ENCODE measurements at regions not wholly inside any gene's neighbourhood (a gene's known extent, or its start where the extent isn't known, plus 50 kb on each side); places are given as distances from the start of the nearest gene placed in this dataset.

DNA sequence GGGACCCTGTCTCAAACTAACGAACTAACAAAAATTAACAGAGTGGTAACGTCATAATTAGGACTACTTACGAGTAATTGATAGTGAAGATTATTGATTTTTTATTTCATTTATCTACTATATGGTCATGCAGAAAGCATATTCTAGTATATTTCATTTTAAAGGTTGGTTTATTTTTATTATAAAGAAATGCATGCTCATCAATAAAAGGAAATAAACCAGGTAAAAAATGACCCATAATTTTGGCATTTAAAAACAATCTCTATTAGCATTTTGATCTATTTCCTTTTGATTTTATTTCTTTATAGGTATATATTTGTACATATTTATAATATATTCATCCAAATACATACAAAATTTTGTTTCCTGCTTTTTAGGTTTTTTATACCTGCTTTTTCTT lies 401.4 kb upstream of the ID4 start:
- DNase-seq: no peak
- in situ Hi-C loops (cut with HindIII; ENCODE audit: low pct_ligation_motif_present, low pct_unique_long_range_greater_than_20kb, low sequenced_read_pairs): no loop called here

DNA sequence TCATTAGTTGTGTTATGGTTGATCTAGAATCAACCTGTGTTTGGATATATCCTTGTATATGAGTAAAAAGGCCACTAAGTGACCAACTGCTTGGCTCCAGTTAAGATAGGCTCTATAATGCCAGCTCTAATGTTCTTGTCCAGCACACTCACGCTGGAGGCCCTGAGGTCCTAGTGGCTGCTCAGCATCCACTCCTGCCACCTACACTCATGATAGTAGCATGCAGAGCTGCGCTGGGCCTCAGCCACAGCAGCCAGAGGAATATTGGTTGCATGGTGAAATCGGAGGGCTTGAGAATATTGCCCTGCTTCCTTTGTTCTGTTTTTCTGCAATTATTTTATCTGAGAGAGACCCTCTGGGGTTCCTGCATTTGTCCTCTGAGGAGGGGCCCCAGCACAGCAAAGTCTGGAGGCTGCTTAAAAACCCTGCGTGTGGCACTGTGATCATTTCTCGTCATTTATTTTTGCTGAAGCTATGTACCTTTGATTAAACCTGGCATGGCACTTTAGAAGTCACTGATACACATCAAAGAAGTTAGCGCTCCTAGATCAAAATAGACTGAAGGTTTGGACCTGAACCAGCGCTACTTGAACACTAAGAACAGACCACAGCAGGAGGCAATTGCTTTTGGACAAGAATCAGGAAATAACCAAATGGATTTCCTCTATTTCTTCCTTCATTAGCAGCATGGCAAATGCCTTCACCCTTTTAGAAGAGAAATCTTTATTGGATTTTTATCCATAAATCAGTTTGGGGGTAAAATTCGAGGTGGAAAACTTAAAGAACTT lies 398.4 kb upstream of the ID4 start:
- in situ Hi-C loops (cut with HindIII; ENCODE audit: low pct_ligation_motif_present, low pct_unique_long_range_greater_than_20kb, low sequenced_read_pairs): no loop called here

DNA sequence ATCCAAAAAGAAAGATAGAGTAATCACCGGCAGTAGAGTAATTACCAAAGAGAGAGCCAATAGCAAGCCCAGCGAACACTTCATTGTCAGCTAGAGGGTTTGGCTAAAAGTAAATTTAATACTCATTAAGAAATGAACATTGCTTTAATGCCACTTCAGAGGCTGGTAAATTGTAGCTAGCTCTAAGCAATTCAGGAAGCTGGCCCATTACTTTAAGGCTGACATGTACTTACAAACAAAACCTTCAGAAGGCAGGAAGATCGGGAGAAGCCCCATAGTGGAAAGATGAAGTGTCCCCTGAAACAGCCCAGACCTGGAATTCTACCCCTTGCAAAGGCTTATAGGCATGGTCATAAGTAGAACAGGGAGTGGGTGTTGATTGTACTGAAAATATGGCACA lies 396.6 kb upstream of the ID4 start:
- no peak for DNase-seq
- in situ Hi-C loops (cut with HindIII; ENCODE audit: low pct_ligation_motif_present, low pct_unique_long_range_greater_than_20kb, low sequenced_read_pairs): no loop called here

More for the DNA sequence above, 398.4 kb upstream of the ID4 start:
- no peak for DNase-seq

DNA sequence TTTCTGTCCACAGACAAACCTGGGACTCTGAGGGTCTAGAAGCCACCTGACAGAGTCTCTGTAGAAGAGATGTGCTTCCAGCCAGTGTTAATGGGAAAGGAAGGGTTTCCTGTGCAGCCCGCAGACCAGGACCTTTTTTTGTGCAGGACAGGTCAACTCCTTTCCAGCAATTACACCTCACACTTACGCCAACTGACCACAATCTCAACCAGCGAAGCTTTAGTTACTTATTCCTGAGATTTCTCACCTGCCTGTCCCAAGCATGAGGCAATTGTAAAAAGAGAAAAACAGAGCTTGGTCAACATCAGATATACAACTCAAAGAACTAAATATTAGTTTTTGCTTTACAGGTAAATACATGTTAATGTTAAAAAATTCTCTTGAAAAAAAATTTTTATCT lies 393.8 kb upstream of the ID4 start:
- in situ Hi-C loops (cut with HindIII; ENCODE audit: low pct_ligation_motif_present, low pct_unique_long_range_greater_than_20kb, low sequenced_read_pairs): no loop called here
- no peak for DNase-seq

DNA sequence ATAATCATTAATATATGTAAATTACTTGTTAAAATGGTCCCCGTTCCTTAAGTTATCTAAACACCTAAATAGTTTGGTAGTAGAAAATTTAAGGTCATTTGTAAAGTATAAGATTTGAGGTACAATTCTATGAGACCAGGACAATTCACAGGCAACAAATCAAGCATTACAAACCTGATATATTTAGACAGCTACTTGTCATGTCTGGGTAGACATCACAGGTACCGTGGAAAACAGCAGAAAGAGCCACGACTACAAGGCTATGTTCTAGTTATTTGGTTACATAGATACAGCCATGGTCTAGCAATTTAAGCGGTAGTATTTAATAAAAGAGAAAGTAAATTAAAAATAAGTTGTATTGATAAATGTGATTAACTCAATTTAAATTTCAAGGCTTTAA lies 393.1 kb upstream of the ID4 start:
- in situ Hi-C loops (cut with HindIII; ENCODE audit: low pct_ligation_motif_present, low pct_unique_long_range_greater_than_20kb, low sequenced_read_pairs): no loop called here
- no peak for DNase-seq

DNA sequence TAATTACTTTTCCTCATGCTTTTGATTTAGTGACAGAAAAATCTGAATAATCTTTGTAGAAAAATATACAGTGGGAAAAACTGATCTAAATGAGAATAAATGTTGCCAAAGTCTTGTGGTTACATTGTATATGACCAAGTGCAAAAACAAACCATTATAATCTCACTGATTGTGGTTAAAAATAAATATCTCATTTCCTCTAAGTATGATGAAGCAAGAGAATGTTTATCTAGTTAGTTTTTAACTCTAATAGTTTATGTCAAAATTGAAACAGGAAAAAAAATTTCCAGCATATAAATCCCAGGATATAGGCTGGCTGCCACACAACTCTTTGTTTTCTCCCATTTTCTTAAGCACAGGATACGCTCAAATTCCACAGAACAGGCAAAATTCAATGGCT lies 392.7 kb upstream of the ID4 start:
- DNase-seq: no peak
- in situ Hi-C loops (cut with HindIII; ENCODE audit: low pct_ligation_motif_present, low pct_unique_long_range_greater_than_20kb, low sequenced_read_pairs): no loop called here

DNA sequence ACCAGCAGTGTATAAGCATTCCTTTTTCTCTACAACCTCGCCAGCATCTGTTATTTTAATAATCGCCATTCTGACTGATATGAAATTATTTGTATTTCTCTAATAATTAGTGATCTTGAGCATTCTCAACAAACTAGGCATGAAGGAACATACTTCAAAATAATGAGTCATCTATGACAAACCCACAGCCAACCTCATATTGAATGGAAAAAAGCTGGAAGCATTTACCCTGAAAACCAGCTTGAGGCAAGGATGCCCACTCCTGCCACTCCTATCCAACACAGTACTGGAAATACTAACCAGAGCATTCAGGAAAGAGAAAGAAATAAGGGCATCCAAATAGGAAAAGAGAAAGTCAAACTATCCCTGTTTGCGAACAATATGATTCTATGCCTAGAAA lies 390.6 kb upstream of the ID4 start:
- no peak for DNase-seq
- in situ Hi-C loops (cut with HindIII; ENCODE audit: low pct_ligation_motif_present, low pct_unique_long_range_greater_than_20kb, low sequenced_read_pairs): no loop called here

DNA sequence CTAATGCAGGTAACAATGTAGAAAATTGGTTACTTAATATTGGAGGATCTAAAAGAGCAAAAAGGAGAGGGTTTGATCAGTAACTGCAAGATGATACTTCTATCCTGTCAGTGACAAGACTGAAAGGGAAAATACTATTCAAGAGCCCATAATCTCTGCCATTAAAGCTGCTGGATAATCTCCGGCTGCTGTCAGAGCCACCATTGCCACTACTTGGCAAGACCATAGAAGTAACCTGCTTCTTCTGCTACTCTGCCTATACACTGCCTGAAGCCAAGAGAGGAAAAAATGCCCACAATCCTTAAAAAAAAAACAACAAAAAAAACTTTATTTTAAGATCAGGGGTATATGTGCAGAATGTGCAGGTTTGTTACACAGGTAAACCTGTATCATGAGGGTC lies 386.5 kb upstream of the ID4 start:
- in situ Hi-C loops (cut with HindIII; ENCODE audit: low pct_ligation_motif_present, low pct_unique_long_range_greater_than_20kb, low sequenced_read_pairs): no loop called here
- no peak for DNase-seq

DNA sequence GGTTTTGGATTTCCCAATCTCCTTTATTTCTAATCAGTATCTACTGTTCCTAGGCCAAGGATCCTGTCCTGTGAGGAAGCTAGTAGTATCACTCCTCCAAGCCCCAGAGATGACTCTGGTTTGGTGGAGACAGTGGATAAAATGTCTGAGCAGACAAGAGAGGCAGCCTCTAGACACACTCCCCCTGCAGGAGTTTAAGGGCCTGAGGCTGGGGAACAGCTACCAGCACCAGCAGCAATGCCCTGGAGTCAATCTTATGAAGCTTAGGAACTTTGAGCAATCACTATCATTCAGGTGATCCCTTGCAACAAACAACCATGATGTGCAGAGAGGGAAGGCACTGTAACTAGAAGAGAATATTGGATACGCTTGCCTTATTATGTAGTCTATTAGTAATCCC lies 384.7 kb upstream of the ID4 start:
- in situ Hi-C loops (cut with HindIII; ENCODE audit: low pct_ligation_motif_present, low pct_unique_long_range_greater_than_20kb, low sequenced_read_pairs): no loop called here
- DNase-seq: no peak

DNA sequence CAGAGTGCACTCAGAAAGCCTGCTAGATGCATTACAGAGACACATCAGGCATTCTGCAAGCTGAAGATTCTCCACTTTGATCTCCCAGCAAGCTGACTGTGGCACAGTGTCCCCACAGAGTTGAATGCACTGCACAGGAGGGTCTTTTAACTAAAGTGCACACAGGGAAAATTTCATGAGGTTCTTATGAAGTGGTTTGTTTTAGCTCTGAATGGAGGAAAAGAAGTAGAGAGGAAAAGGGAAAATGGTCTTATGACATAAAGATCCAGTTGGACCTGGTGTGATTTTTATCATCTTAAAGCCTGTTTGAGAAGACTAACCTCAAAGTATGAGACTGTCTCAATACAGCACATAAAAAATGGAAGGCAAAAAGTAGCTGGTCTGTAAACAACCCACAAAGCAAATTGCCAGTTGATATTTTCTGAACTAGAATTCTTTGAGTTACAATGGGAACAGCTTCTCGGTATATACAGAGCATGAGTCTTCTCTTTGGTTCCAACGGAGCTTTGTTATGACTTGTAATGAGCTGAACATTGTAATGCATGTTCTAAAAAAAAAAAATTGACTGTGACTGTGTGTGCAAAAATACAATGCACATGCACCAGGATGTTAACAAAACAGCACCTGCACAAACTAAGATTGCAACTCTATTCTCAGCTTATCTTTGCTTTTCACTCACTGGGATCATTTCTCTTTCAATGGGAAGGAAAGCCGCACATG lies 383.0 kb upstream of the ID4 start:
- DNase-seq: no peak
- in situ Hi-C loops (cut with HindIII; ENCODE audit: low pct_ligation_motif_present, low pct_unique_long_range_greater_than_20kb, low sequenced_read_pairs): no loop called here

DNA sequence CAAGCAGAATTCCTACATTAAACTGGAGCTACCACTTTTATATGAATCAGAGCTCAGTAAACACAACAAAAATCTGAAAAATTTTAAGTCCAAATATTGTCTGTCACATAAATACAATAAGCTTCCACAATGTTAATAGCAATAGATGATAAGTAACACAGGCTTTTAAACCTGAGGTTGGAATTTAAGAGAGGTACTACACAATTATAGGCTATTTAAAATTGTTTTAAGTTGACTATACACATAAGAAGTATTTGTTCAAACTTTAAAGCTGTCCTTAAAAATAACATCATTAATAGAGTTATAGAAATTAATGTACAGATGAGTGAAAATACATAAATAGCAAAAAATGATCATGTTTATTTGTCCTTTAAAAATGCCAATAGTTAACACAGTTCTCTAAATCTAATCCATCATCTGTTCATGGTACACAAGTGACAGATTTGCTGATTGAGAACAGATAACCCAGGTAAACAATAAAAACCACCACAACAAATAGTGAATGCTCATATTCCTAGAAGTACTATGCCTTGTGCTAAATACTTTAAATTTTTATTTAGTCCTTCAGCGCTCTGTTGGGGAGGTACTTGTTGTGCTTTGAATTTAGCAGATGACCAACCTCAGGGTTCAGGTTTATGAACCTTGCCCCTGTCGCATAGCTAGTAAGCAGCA lies 382.3 kb upstream of the ID4 start:
- no peak for DNase-seq
- in situ Hi-C loops (cut with HindIII; ENCODE audit: low pct_ligation_motif_present, low pct_unique_long_range_greater_than_20kb, low sequenced_read_pairs): no loop called here

DNA sequence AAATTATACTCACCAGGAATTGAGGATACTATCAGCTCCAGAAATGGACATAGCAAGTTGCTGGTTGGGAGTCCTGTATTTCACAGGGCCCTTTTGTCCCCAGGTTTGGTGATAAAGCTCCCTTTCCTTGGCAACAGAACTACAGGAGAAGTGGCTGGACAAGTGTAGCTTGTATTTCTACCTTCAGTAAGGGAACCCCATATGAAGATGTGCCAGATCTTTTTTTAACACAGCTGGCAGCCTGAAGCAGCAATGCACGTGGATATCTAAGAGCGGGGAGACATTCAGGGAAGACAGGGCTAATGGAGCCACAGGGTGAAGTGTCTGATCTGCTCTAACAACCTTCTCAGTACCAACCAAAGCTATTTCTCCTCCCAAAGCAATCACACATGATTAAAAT lies 373.9 kb upstream of the ID4 start:
- in situ Hi-C loops (cut with HindIII; ENCODE audit: low pct_ligation_motif_present, low pct_unique_long_range_greater_than_20kb, low sequenced_read_pairs): no loop called here
- no peak for DNase-seq

DNA sequence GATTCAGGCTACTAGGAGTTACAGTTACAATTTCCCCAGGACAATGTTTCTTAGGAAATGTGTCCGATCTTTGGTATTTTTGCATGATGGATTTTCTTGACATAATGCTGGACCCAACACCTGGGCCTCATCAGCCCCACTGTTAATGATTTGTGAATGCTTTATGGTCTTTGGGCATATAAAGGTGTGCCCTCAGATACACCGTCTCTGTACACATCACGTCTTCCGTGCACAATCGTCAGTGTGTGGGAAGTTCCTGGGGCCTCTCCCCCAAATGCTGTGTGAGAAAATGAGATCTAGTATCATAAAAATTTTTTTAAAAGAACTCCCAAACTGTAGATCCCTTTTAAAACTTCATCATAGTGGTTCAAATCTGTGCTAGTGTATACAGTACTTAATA lies 373.2 kb upstream of the ID4 start:
- in situ Hi-C loops (cut with HindIII; ENCODE audit: low pct_ligation_motif_present, low pct_unique_long_range_greater_than_20kb, low sequenced_read_pairs): no loop called here
- no peak for DNase-seq

DNA sequence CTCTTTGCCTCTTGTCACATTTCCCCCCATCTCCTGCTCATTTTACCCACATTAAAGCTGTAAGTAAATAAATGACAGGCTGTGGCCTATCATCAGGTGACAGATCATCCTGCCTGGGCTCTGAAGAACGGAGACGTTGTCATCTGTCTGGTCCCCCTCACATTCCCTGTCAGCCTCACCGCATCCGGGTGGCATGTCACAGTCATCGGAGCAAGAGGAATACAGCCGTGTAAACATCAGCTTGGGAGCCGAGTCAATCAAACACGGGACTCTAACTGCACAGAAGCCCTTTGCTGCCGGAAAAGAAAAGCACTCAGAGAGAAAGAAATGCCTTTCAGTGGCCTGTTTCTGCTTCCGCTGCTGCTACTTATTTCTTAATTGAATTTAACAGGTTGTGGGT lies 371.9 kb upstream of the ID4 start:
- in situ Hi-C loops (cut with HindIII; ENCODE audit: low pct_ligation_motif_present, low pct_unique_long_range_greater_than_20kb, low sequenced_read_pairs): no loop called here

DNA sequence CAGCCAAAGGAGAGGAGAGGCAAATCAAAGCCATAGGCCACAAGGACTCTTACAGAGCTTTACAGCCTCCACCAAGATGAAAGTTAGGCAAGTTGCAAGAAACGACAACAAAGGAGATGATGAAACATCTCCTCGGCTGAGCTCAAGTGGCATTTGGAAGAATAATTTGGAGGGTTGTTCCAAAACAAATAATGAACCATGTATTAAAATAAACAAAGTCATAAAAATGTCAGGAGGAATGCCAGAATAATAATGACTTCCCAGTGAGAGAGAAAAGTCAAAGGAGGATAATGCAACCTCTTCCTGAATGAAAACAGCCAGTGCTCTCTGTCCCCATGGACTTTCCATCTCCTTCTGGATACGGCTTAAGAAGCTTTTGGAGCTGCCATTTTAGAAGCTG lies 371.4 kb upstream of the ID4 start:
- no peak for DNase-seq
- in situ Hi-C loops (cut with HindIII; ENCODE audit: low pct_ligation_motif_present, low pct_unique_long_range_greater_than_20kb, low sequenced_read_pairs): no loop called here

More for the DNA sequence above, 371.9 kb upstream of the ID4 start:
- no peak for DNase-seq

DNA sequence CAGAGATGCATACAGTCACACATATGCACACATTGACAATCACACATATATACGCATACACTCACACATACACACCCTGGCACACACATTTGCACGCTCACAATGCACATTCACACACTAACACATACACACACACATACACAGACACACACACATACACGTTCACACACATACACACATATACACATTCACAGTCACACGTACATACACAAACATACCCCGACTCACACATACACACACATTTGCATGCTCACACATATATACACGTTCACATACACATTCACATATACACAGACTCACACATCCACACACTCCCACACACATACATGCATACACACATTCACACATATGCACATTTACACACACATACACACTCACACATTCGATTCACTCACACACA lies 366.8 kb upstream of the ID4 start:
- in situ Hi-C loops (cut with HindIII; ENCODE audit: low pct_ligation_motif_present, low pct_unique_long_range_greater_than_20kb, low sequenced_read_pairs): no loop called here
- no peak for DNase-seq

DNA sequence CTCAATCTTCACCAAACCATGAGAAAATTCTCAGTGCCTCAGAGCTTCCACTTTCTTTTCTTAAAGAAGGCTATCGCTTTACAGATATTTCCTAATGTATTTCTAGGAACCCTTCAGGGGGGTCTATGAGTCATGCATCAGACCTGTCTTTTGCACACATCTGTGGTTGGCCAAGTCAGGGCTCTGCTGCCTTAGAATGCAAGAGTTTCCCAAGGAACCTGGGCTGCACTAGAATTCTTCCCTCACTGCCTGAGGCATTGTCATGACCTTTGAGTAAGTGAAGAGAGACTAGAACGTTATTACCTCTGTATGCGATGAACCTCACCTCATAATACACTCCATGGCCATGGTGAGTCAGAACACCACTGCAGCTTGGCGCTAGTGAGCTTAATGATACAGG lies 365.0 kb upstream of the ID4 start:
- DNase-seq: peak; percentile 11
- in situ Hi-C loops (cut with HindIII; ENCODE audit: low pct_ligation_motif_present, low pct_unique_long_range_greater_than_20kb, low sequenced_read_pairs): no loop called here

DNA sequence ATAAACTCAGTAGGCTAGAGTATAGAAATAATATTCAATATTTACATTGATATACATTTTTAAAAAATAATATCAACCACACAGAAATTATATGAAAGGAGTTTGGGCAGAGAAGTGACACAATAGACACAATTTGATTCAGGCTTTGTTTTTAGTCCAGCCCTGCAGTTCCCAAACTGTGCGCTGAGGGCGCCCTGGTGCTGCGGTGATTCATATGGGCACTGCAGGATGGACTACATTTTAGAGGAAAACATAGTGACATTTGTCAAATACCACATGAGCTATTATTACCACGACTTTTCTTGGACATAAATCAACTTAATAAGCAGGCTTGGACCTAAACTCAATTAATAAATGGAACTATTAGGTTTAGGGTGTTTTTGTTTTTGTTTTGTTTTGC lies 364.3 kb upstream of the ID4 start:
- in situ Hi-C loops (cut with HindIII; ENCODE audit: low pct_ligation_motif_present, low pct_unique_long_range_greater_than_20kb, low sequenced_read_pairs): no loop called here
- DNase-seq: peak; percentile 4

DNA sequence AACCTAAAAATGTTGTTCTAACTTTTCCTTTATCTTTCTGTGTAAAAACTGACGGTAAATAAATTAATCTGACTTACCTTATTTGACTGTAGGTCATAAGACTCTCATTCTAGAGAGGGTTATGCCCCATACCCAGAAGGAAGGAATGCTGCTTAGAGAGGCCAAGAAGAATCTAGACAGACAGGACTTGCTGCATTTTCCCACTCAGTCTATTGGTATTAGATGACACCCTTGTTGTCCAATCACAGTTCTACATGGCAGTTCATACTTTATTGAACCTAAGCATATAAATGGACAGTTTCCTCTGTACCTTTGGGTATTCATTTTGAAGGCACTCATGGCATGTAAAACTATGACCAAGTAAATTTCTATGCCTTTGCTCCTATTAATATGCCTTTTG lies 359.6 kb upstream of the ID4 start:
- no peak for DNase-seq
- in situ Hi-C loops (cut with HindIII; ENCODE audit: low pct_ligation_motif_present, low pct_unique_long_range_greater_than_20kb, low sequenced_read_pairs): no loop called here

DNA sequence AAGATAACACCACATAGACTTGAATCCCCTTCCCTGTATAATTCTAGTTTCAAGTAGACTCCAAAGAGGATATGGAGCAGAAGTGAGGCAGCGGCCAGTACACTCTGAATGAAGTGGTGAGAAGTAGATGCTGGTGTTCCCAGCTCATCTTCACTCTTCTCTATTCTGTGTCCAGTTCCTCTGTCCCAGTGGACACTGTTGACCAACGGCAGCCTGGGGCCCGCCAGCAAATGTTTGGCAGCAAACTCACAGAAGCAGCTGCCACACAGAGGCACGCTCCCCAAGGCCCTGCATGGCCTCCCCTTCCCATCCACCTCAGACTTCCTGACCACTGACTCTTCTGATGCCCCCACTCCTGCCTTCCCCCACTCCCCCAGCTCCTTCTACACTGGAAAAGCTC lies 358.9 kb upstream of the ID4 start:
- no peak for DNase-seq
- in situ Hi-C loops (cut with HindIII; ENCODE audit: low pct_ligation_motif_present, low pct_unique_long_range_greater_than_20kb, low sequenced_read_pairs): no loop called here
